NCI-H2081 (cell line): ENCODE measurements at regions not wholly inside any gene's neighbourhood (a gene's known extent, or its start where the extent isn't known, plus 50 kb on each side); places are given as distances from the start of the nearest gene placed in this dataset.

Experiments used
- DNase-seq, 2 experiments: peaks; one replicate each; lab custom pipeline; 2025; lab: John Stamatoyannopoulos, UW

DNA sequence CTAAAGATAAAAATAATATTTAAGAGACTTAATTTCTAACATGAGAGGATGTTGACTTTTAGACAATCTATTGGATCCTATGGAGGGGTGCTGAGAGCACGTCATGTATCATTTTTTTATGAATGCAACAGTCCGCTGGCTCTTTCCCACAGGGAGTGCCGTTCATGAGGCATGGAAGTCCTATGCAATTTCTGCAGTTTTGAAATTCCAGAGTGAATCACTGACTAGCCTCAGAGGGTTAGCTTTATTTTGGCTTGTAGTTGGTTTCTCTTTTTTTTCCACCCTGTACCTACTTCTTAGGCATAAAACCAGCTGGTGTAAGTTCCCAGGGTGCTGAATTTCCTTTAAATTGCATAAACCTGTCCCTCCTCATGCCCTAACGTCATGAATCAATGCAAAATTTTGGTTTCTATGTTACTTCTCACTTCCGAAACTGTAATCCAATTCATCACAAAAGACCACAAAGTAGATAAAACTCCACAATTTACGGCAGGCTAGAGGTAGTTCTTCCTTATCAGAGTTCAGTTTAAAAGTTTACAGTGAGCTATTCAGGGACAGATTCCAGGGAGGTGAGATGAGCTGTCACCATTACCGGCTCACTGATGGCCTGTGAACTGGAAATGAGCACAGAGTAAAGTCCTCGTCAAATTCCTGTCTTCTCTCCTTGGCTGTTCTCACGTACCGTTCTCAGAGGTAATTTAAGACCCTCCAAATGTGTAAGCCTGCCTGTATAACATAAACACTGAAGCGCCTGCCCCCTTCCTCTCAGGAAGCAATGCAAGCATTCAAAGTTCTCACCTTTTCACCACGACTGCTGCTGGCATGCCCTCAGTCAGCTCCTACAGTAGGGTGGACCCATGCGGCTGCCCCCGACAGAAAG lies 216.6 kb upstream of the SLC10A2 start:
- DNase-seq = no peak

DNA sequence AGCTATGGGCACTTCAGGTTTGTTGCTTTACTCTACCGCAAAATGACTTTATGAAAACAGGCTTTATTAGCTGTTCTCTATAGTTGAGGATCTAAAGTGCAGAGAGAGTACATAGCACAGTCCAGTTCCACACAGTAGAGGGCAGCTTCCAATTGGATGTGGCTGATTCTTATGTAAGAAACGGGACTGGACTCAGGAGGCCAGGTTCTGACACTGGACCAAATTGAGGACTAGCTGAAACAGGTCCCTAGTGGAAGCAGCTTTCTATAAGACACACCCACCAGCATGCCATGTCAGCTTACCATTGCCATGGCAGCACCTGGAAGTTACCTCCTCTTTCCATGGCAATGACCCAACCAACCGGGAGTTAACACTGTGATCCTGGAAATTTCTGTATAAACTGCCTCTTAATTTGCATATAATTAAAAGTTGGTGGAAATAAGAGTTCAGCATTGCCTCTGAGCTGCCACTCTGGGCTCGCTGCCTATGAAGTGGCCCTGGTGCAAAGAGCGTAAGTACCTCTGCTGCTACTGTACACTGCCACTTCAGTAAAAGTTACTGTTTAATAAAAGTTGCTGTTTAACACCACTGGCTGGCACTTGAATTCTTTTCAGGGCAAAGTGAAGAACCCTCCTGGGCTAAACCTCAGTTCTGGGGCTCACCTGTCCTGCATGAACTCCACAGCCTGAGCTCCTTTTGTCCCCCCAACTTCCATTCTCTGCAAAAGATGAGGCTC lies 211.9 kb upstream of the SLC10A2 start:
- no peak for DNase-seq

DNA sequence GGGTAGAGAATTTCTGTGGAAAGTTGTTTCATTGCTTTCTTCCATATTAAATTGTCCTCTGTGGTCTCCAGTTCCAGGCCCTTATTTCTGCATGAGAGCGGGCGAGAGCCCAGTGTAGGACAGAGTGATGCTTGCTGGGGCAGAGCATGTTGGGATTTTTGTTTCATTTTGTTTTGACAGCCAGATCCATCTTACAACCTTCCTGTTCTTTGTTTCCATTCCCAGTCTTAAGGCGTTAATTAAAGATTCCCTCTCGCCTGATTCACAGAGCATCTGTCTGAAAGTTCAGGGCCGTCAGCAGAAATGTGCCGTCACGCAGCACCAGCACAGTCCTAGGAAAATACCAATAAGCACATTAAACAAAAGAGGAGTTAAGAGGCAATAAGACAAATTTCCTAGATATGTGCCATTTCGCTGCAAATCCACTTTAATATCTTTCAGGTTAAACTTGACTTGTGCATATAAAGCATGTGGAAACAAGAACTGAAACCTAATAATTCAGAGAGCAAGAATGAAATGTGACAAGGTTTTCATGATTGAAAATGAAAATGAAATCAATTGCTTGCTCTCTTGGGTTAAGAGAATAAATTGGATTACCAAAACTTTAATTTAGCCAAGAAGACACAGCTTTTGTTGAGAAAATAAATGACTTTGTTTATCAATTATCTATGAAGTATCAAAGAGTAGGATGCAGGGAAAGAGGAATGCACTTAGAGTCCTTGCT lies 210.7 kb upstream of the SLC10A2 start:
- no peak for DNase-seq

DNA sequence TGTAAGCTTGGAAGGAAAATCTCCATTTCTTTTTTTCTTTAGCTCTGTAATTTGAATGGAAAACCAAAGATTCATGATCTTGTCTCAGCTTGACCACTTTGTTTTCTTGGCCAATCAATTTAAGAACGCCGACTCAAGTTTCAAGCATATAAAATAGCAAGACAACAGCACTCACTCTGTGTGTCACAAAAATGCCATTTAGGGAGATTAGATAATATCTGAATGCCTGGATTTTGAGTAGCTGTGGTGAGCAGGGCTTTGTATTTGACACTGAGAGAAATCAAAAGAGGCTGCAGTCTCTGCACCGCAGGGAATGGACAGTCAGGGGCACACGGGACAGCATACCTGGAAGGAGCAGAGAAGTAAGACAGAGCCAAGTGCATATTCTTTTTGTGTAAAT lies 209.5 kb upstream of the SLC10A2 start:
- no peak for DNase-seq

DNA sequence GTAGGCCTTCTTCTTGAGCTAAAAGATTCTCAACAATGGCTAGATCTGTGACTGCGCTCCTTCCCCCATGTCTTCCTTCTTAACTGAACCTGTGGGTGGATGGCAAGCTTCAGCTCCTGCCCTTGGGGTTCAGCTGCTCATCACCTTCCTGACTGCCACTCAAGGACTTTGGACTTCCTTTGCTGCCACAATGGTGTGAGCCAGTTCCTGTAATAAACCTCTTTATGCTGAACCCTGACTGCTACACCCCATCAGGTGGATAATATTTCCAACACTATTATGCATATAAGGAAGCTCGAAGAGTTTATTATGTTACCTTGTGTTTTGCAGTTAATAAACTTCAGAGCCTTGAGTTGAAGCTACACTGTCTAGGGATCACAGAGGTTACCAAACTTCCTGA lies 208.9 kb upstream of the SLC10A2 start:
- DNase-seq = no peak

DNA sequence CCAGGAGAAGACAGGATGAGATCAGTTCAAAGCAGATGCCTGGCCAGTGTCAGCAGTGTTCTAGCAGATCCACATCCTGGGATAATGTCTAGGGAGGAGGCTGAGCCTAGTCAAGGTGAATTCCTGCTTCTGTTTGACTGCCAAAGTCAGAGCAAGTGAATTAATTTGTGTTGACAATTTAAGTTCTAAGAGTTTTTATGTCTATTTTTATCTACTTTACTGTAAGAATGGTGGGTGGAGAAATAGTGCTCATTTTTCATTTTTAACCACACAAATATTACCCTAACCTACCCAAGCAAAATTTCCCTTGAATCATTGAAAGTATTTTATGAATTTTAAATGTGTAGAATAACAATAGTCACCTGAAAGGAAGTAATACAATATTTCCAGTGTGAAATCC lies 207.6 kb upstream of the SLC10A2 start:
- DNase-seq = no peak

DNA sequence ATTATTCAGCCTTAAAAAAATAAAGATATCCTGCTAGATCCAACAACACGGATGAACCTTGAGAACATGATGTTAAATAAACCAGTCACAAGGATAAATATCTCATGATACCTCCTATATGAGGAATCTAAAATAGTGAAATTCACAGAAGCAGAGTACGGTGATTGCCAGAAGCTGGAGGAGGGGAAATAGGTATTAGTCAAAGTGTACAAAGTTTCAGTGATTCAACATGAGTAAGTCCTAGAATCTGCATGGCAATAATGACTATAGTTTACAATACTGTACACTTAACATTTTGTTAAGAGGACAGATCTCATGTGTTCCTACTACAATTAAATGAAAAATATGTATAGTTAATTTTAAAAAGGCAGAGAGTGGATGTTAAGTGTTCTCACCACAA lies 206.6 kb upstream of the SLC10A2 start:
- DNase-seq = no peak

DNA sequence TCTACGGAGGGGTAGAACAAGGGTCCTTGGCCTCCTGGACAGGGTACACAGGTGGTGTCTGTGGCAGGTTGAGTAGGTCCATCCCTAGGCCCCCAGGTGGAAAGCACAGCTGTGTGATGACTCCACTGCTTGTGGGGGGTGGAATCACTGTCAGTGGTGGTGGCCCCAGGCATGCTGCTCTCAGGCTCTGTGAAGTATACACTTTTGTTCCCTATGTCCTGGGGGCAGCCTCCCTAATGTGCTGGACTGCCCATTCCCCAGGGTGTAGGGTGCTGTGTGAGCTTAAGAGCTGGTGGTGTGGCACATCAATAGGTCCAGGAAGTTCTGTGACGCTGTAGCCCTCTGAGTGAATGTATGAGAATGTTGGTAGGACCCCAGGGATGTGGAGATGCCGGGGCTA lies 197.2 kb upstream of the SLC10A2 start:
- DNase-seq = no peak

DNA sequence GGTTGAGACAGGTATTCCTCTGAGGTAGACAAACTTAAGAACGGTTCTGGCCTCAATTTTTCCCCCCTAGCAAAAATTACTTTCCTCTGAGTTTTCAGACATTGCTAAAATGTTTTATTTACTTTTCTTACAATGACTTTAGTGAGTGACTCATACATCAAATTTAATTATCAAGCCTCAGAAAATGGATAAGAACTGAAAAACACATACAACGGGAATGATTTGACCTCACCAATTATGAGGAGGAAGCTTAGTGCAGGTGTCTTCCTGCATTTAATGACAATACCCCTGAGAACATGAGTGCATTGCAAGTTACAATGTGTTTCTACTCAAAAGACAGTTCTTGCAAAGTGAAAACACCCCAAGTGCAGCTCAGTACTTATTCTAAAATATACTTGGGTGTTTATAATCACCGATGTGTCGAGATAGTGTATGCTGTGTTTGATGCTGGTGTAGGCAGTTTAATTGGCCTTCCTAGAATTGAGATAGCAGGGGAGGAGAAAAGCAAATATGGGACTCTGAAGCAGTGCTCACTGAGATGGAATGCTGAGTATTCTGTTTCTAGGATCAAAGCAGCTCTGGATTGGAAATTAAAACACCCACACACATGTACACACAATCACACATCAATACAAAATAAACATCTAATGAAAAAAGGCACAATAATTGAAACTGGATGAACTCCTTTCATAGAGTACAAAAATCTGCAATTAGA lies 189.5 kb upstream of the SLC10A2 start:
- peak in 1 of 2 experiments; percentile 11 for DNase-seq

DNA sequence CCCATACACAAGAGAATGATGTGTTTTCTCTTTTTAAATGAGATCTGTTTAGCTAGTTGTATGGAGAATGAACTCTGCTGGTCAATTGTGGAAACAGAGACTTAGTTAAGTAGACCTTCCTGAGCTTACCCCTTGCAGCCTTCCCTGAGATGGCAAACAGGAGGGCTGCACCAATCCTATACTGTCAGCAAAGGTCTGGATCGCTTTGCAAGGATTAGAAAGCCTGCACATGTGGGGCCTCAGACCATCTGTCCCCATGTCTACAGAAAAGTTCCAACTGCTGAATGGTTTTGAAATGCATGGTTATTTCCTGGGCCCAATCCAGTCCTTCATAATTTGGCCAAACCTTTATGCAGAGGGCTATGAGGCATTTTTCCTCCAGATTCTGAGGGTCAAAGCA lies 183.9 kb upstream of the SLC10A2 start:
- no peak for DNase-seq

DNA sequence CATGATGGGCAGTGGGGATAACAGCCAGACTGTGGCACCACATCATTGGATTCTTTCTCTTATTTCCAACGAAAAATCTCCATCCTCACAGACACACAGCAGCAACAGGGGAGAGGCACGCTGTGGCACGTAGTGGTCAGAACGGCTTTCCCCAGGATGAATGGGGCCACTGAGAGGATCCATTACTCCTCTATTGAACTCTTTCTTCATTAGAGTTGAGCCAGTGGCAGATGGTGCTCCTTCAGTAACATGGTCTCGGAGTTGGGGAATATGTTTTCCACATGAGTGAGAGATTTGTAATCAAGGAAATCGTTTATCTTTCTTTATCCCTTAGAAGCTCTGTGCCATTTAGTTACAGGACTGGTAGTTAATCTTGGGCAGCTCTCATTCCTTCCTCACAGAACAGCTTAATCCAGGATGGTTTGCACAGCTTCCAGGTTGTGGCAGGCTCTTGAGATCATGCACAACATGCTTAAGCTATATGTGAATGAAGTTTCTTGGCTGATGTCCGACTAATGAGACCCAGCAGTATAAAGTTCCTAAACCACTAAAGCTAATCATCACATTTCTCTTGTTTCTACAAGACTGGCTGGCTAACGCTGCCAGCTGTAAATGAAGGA lies 180.5 kb upstream of the SLC10A2 start:
- no peak for DNase-seq

DNA sequence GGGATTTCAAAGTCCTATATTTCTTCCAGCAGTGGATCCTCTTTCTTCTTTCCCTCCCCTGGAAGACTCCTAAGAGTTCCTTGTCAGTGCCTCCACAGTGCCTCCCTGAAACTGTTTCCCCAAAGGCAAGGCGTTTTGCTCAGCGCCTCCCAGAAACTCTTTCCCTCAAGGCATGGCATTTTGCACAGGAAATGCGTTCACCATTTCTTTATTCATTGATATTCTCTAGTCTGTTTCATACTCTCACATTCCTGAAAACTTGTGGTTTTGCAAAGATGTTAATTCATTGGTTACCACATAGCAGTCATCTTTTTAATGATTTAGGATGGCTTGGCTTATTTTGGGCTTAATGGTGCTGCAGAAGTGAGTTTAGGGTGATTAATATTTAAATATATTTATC lies 177.3 kb upstream of the SLC10A2 start:
- no peak for DNase-seq

DNA sequence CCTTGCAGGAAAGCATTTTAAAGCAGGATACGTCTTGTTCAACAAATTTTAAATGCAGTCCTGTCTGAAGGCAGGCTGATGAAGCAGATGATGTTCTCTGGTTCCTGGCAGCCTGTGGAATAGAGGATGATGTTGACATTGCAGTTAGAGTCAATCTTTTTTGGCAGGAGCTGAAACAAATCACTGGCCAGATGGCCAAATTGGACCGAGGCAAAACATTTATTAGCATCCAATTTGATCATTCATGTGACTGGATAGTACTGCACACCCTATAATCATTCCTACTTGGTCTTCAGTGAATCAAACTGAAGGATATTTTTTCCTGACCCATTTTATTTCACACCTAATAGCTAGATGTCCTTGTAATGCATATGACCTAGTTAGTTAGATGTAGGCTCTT lies 172.2 kb upstream of the SLC10A2 start:
- DNase-seq = peak; percentile 11 to 72

DNA sequence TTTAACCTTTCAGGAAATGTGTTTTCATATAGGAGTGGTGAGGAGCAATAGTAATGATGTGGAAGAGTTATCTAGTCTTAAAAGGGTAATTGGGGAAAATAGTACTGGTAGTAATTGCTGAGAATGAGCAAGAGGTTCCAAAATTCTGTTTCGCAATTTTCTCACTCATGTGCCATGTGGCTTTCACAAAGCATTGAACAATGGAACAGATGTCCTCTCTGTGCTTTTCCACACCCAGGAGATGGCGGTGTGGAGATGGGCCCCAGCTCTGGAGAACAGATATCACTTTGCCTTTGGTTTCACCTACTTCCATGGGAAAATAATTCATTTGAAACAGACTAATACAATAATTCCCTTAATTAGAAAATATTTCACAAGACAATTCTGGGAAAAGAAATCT lies 170.0 kb upstream of the SLC10A2 start:
- no peak for DNase-seq

DNA sequence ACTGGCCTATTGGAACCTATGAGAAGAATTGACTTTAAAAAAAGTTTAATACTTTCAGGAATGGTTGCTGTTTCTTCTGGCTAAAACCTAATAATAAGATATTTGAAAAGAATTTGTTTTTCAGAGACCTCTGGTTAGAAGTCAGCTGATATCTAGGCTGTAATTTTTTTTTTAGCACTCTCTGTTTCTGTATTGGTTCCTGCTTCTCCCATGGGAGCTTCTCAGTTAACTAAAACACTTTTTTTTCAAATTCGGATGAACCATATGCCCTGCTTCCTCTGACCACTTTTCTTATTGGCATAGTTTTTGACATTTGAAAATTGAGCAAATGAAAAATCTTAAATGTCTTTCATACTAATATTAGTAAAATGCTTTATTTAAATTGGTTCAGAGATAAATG lies 163.5 kb upstream of the SLC10A2 start:
- no peak for DNase-seq

DNA sequence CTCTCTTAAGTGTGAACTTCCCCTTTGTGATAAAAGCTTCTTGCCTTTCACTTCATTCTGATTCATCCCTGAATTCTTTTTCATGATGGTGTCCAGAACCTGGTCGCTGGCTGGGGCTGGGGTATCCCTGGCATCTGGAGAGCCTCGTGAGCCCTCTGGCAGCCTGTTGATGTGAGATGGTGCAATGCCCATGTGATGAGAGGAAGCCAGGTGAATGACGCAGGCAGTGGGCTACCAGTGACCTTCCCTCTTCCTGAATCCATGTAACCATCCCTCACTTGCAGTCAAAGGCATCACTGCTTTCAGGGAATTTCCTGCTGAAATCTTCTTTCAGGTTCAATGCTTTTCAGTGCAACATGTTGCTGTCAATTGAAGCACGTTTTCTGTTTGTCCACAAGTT lies 158.6 kb upstream of the SLC10A2 start:
- DNase-seq = no peak

DNA sequence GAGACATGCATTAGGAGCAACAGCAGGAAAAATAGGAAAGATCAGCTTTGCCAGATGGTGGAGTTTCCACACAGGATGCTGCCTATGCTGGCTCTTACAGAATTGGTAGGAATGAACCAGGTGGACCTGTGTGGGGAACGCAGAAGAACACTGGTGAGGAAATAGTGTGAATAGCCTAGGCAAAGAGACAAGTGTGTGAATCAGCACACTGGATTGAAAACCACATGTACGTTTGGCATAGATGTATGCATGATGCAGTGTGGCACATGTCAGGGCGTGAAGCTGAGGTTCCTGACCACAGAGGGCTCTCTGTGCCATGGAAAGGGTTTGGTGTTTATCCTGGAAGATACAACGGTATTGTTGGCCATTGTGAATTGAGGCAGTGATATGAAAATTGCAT lies 156.5 kb upstream of the SLC10A2 start:
- DNase-seq = no peak

DNA sequence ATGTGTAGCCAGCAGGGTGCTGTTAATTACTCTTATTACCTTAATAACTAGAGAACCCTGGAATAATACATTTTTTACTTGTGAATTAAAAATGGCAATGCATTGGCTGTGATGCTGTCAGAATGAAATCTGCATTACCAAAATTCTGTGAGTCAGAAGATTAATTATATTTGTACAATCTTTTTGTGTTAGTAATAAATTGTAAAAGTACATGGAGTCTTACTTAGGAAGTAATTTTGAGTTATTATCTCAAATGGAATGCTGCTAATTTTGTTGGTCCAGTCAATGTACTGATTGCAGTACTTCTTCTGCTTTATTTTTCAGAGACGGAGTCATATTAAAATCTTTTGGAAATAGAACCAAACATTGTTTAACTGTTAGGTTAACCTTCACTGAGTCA lies 152.0 kb upstream of the SLC10A2 start:
- DNase-seq = no peak

DNA sequence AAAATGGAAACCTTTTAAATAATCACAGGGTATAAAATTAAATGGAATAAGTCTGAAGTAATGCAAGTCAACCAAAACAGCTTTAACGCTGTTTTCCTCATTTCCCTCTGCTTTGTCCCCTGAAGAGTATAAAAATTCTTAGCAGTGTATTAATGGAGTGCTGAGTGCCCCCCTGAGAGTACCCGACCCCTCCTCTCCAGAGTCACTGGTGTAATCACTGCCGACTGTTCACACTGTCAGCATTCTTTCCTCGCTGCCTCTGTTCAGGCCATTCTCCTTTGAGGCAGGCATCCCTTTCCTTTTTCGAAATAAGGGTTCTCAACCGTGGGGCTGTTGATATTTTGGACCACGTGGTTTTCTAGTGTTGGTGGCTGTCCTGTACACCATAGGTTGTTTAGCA lies 146.9 kb upstream of the SLC10A2 start:
- DNase-seq = no peak

DNA sequence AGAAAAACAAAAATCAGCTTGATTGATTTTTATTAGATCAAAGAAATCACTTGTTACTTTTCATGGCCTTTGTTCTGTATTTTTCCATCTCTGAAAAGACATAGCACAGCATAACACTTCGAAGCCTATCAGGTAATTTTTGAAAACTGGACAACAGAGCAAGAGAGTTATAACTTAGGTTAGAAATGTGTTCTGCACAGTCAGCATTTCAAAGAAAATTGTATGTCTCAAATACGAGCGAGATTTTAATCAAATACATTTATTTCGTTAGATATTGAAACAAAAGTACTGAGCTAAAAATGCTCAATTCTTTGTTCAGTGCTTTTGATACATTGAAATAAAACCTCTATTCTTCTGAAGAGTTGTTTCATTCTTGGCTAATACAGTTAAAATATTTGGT lies 144.1 kb upstream of the SLC10A2 start:
- DNase-seq = no peak

DNA sequence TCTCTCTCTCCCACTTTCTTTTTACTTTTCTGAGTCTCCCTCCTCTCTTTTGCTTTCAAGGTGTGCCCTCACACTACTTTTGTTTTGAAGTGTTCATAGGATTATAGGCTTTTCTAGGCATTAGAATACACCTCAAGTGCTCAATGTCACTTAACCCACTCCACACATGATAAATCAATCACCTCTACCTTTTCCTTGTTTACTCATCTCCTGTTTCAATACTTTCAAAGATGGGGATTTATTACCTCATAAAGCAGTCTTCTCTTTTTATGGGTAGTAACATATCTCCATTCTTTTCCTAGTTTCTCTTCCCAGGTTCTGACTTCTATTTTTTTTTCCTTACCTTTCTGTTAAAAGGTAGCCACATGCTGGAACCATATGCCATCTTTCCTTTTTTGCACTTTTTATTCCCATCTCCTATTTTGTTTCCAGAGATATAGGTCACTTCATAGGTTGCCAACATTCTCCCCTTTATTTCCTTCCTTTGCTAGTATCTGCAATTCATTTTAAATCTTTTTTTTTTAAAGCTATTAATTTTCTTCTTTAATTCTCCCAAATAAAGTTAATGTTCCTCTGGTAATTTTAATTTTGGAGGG lies 137.6 kb upstream of the SLC10A2 start:
- DNase-seq = peak in 1 of 2 experiments; percentile 5
